Uterus (tissue), 2 donors: ENCODE measurements at regions not wholly inside any gene's neighbourhood (a gene's known extent, or its start where the extent isn't known, plus 50 kb on each side); places are given as distances from the start of the nearest gene placed in this dataset.

ENCODE experiments used
- CTCF ChIP-seq, 4 experiments: fragments of 200-600 bp in 2 of 4; fragments of 450-650 bp in 2 of 4; sonication (generic) in 2 of 4; IDR thresholded peaks; one replicate each; pipeline ENCODE4 v1.5.1; 2016 to 2019; ENCODE audit warnings: antibody characterized with exemption in 4 of 4, mild to moderate bottlenecking in 2 of 4, moderate library complexity in 1 of 4
- POLR2A ChIP-seq, 2 donors: fragments of 450-650 bp; IDR thresholded peaks; one replicate each; pipeline ENCODE4 v1.6.1; 2016; ENCODE audit warnings: antibody characterized with exemption in 2 of 2, mild to moderate bottlenecking in 1 of 2, moderate library complexity in 1 of 2

- TF ChIP-seq CTCF (IDR thresholded peaks at IDR 0.05) = no peak
- no peak for TF ChIP-seq POLR2A (IDR thresholded peaks at IDR 0.05)
These were observed 213.5 kb downstream of the FGF9 start for GRCh38 chr13:21884299-21884909.
